CD4-positive, alpha-beta memory T cell (primary cell): ENCODE measurements at regions not wholly inside any gene's neighbourhood (a gene's known extent, or its start where the extent isn't known, plus 50 kb on each side); places are given as distances from the start of the nearest gene placed in this dataset.

Experiments used
- CTCF ChIA-PET: fragments of 350-600 bp; sonication (Branson Sonifier 250); formaldehyde crosslinking; loops from one replicate; lab custom pipeline; 2021; ENCODE audit warnings: inconsistent platforms; ENCODE audit not compliant: partially characterized antibody; lab: Charles Lee
- POLR2A ChIA-PET: fragments of 350-600 bp; sonication (Branson Sonifier 250); formaldehyde crosslinking; loops from one replicate; lab custom pipeline; 2021; ENCODE audit not compliant: partially characterized antibody; lab: Charles Lee
- DNase-seq, 5 donors: peaks; one replicate each; pipeline versions ENCODE4 v3.0.0 to v3.0.0-alpha.2; 2020 to 2022; ENCODE audit warnings: mixed read lengths in 1 of 5
- H3K27ac ChIP-seq: one replicate; pipeline ENCODE4 v1.7.0; 2013; ENCODE audit warnings: low read depth, low read length
- H3K27me3 ChIP-seq: 2 replicates; pipeline ENCODE4 v1.7.0; 2013; ENCODE audit warnings: mild to moderate bottlenecking, low read length, moderate library complexity; ENCODE audit not compliant: insufficient read depth
- H3K36me3 ChIP-seq: 2 replicates; pipeline ENCODE4 v1.7.0; 2013; ENCODE audit warnings: mild to moderate bottlenecking, low read length, moderate library complexity; ENCODE audit not compliant: insufficient read depth
- H3K4me1 ChIP-seq: 2 replicates; pipeline ENCODE4 v1.7.0; 2013; ENCODE audit warnings: mild to moderate bottlenecking, low read length, moderate library complexity; ENCODE audit not compliant: insufficient read depth
- H3K4me3 ChIP-seq, 2 donors: one replicate each; pipeline ENCODE4 v1.7.0; 2013; ENCODE audit warnings: low read length in 2 of 2, mild to moderate bottlenecking in 1 of 2
- H3K9me3 ChIP-seq, 2 donors: one replicate each; pipeline ENCODE4 v1.7.0; 2013; ENCODE audit warnings: low read length in 2 of 2, control low read depth in 1 of 2; ENCODE audit not compliant: control insufficient read depth in 1 of 2
- H3K27ac Mint-ChIP-seq, 7 donors: one replicate each; pipeline ENCODE4 v1.8.0; 2020 to 2021; ENCODE audit warnings: mixed read lengths in 7 of 7, mild to moderate bottlenecking in 6 of 7, inconsistent platforms in 3 of 7, moderate library complexity in 3 of 7
- H3K27me3 Mint-ChIP-seq, 2 donors: one replicate each; pipeline ENCODE4 v1.8.0; 2020 to 2021; ENCODE audit warnings: mixed read lengths in 2 of 2
- H3K36me3 Mint-ChIP-seq, 2 donors: one replicate each; pipeline ENCODE4 v1.8.0; 2020 to 2021; ENCODE audit warnings: mixed read lengths in 2 of 2, inconsistent platforms in 1 of 2, mild to moderate bottlenecking in 1 of 2
- H3K4me1 Mint-ChIP-seq, 4 donors: one replicate each; pipeline ENCODE4 v1.8.0; 2020 to 2021; ENCODE audit warnings: mixed read lengths in 4 of 4, mild to moderate bottlenecking in 1 of 4
- H3K4me3 Mint-ChIP-seq, 8 donors: one replicate each; pipeline ENCODE4 v1.8.0; 2020 to 2021; ENCODE audit warnings: mixed read lengths in 8 of 8, mild to moderate bottlenecking in 7 of 8, moderate library complexity in 6 of 8, inconsistent platforms in 3 of 8
- H3K9me3 Mint-ChIP-seq, 8 donors: one replicate each; pipeline ENCODE4 v1.8.0; 2020 to 2021; ENCODE audit warnings: mixed read lengths in 8 of 8, mild to moderate bottlenecking in 5 of 8, inconsistent platforms in 3 of 8, moderate library complexity in 1 of 8
- intact Hi-C: fragments of 100-400 bp; cut with micrococcal nuclease; formaldehyde crosslinking; loops from one replicate; pipeline ENCODE4 v1.15.1; 2023

DNA sequence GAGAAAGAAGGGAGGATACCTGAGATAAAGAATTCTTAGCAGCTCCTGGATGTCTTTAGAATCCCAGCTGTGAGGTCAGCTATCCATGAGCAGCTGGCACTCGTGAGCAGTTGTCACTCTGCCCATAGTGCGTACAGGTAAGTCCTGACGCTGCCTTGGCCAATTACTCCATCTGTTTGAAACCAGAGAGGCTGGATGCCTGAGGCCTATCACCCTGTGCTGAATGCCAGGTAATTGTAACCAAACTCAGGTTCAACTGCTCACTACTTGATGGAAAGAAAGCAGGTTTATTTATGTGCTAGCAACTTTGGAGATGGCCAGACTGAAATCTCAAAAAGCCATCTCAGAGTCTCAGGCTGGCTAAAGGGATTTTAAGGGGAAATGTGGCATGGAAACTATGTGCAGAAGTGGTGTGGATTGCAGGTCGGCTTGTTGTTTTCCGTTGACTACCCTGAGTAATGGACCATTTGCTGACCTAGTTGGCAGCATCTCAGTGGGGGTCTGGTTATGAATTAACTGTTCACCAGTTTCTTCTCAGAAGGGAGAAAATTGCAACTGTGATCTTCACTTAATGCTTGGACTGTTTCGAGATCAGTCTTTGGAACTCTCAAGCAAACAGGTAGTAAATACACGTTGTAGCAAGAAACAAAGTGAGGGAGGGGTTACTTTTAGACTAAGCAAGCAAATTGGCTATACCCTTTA is 1614.0 kb upstream of the PCDH10 start:
- ChIA-PET POLR2A (no interaction called here), CTCF (no interaction called here)
- intact Hi-C loops, result no loop called here
- Mint-ChIP-seq H3K9me3 (peaks cover 0 to 14% (median 5%) of the 10 kb centered on the region in 8 donors), H3K36me3 (no peaks in the 10 kb centered on the region), H3K27ac (no peak overlapping the region), H3K27me3 (no peaks in the 10 kb centered on the region), H3K4me1 (no peaks in the 10 kb centered on the region), H3K4me3 (no peak overlapping the region)
- no peaks in the 10 kb centered on the region for H3K36me3 ChIP-seq
- H3K27me3 ChIP-seq, result no peaks in the 10 kb centered on the region
- H3K4me1 ChIP-seq, result no peaks in the 10 kb centered on the region
- peaks cover 0 to 4% of the 10 kb centered on the region in 2 donors for H3K9me3 ChIP-seq
- no peak overlapping the region for H3K27ac ChIP-seq
- no peak for DNase-seq
- no peak overlapping the region for H3K4me3 ChIP-seq

- Mint-ChIP-seq H3K36me3 (no peaks in the 10 kb centered on the region), H3K9me3 (peaks cover 0 to 9% (median 2%) of the 10 kb centered on the region in 8 donors), H3K4me3 (no peak overlapping the region), H3K4me1 (no peaks in the 10 kb centered on the region), H3K27me3 (no peaks in the 10 kb centered on the region), H3K27ac (no peak overlapping the region)
- CTCF ChIA-PET, result no interaction called here
- H3K9me3 ChIP-seq, result no peaks in the 10 kb centered on the region
- no peak overlapping the region for H3K27ac ChIP-seq
- H3K36me3 ChIP-seq, result no peaks in the 10 kb centered on the region
- no peaks in the 10 kb centered on the region for H3K4me1 ChIP-seq
- intact Hi-C loops, result no loop called here
- POLR2A ChIA-PET, result no interaction called here
- no peaks in the 10 kb centered on the region for H3K27me3 ChIP-seq
- no peak for DNase-seq
- no peak overlapping the region for H3K4me3 ChIP-seq
Observed at GRCh38 chr4:131540256-131540655, 1608.8 kb upstream of the PCDH10 start.

DNA sequence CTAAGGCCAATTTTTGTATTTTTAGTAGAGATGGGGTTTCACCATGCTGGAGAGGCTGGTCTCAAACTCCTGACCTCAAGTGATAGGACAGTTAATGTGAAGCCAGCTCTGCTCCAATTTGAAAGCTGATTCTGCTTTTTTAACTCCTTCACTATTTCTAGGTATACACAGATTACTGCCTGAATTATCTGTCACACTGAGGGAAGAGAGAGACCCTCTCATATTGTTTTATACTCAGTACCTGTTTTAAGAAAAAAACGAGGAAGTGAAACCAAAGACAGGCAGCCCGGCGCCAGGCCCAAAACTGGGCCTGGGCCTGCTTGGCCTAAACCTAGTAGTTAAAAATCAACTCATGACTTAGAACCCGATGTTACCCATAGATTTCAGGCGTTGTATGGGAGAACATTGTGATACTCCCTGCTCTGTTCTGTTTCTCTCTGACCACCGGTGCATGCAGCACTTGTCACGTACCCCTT is 1601.5 kb upstream of the PCDH10 start:
- Histone ChIP-seq H3K27ac (no peak overlapping the region), H3K4me1 (no peaks in the 10 kb centered on the region), H3K36me3 (no peaks in the 10 kb centered on the region), H3K4me3 (no peak overlapping the region), H3K9me3 (no peaks in the 10 kb centered on the region), H3K27me3 (no peaks in the 10 kb centered on the region)
- Mint-ChIP-seq H3K4me1 (no peaks in the 10 kb centered on the region), H3K36me3 (no peaks in the 10 kb centered on the region), H3K9me3 (peaks cover 0 to 20% (median 3%) of the 10 kb centered on the region in 8 donors), H3K27me3 (no peaks in the 10 kb centered on the region), H3K27ac (no peak overlapping the region), H3K4me3 (no peak overlapping the region)
- CTCF ChIA-PET, result no interaction called here
- POLR2A ChIA-PET, result no interaction called here
- intact Hi-C loops, result no loop called here
- DNase-seq, result no peak

GRCh38 chr4:131551306-131551705 is 1597.8 kb upstream of the PCDH10 start:
- Mint-ChIP-seq H3K27me3 (no peaks in the 10 kb centered on the region), H3K36me3 (no peaks in the 10 kb centered on the region)
- CTCF ChIA-PET, result no interaction called here

GRCh38 chr4:131566026-131566425 is 1583.1 kb upstream of the PCDH10 start:
- no peaks in the 10 kb centered on the region for H3K4me1 ChIP-seq

More at GRCh38 chr4:131551306-131551705, 1597.8 kb upstream of the PCDH10 start:
- no peak for DNase-seq
- Mint-ChIP-seq H3K27ac (no peak overlapping the region), H3K4me1 (no peaks in the 10 kb centered on the region), H3K4me3 (no peak overlapping the region), H3K9me3 (peaks cover 0 to 20% (median 3%) of the 10 kb centered on the region in 8 donors)
- POLR2A ChIA-PET, result no interaction called here
- no peaks in the 10 kb centered on the region for H3K36me3 ChIP-seq
- no peaks in the 10 kb centered on the region for H3K4me1 ChIP-seq
- no peaks in the 10 kb centered on the region for H3K9me3 ChIP-seq
- H3K27me3 ChIP-seq, result no peaks in the 10 kb centered on the region
- intact Hi-C loops, result no loop called here
- no peak overlapping the region for H3K27ac ChIP-seq
- no peak overlapping the region for H3K4me3 ChIP-seq

DNA sequence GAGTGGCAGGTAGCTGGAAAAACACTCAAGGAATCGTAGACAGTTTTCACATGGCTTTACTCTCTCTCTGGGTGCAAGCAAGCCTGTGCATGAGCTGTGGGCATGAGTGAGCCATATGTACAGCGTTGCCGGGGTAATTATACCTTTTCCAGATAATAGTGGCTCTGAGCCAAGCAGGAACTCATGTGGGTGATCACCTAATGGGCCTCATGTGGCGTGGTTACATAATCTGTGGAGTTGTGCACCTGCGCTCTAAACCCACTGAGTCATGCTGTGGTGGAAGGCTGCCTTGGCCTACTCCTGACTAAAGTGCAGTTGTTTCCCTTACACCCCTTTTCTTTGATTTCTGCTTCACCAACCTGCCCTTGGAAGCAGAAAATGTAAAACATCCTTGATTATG is 1564.5 kb upstream of the PCDH10 start:
- H3K27ac Mint-ChIP-seq, result no peak overlapping the region
- ChIA-PET POLR2A (no interaction called here), CTCF (no interaction called here)
- no peaks in the 10 kb centered on the region for H3K27me3 ChIP-seq
- H3K27ac ChIP-seq, result no peak overlapping the region
- DNase-seq, result no peak
- H3K9me3 ChIP-seq, result no peaks in the 10 kb centered on the region
- H3K36me3 Mint-ChIP-seq, result no peaks in the 10 kb centered on the region
- no peak overlapping the region for H3K4me3 Mint-ChIP-seq
- intact Hi-C loops, result no loop called here
- no peaks in the 10 kb centered on the region for H3K4me1 ChIP-seq
- H3K36me3 ChIP-seq, result no peaks in the 10 kb centered on the region
- peaks cover 0 to 15% (median 4%) of the 10 kb centered on the region in 8 donors for H3K9me3 Mint-ChIP-seq
- H3K4me3 ChIP-seq, result no peak overlapping the region
- H3K4me1 Mint-ChIP-seq, result no peaks in the 10 kb centered on the region
- H3K27me3 Mint-ChIP-seq, result no peaks in the 10 kb centered on the region

More at GRCh38 chr4:131566026-131566425, 1583.1 kb upstream of the PCDH10 start:
- H3K36me3 ChIP-seq, result no peaks in the 10 kb centered on the region
- DNase-seq, result no peak
- no peaks in the 10 kb centered on the region for H3K9me3 ChIP-seq
- peaks cover 0 to 18% (median 12%) of the 10 kb centered on the region in 8 donors for H3K9me3 Mint-ChIP-seq
- H3K27me3 Mint-ChIP-seq, result no peaks in the 10 kb centered on the region
- no peak overlapping the region for H3K27ac ChIP-seq
- H3K36me3 Mint-ChIP-seq, result no peaks in the 10 kb centered on the region
- ChIA-PET CTCF (no interaction called here), POLR2A (no interaction called here)
- no peak overlapping the region for H3K4me3 Mint-ChIP-seq
- no peak overlapping the region for H3K4me3 ChIP-seq
- no peaks in the 10 kb centered on the region for H3K4me1 Mint-ChIP-seq
- H3K27ac Mint-ChIP-seq, result no peak overlapping the region
- no peaks in the 10 kb centered on the region for H3K27me3 ChIP-seq
- intact Hi-C loops, result no loop called here

GRCh38 chr4:131595140-131595539 is 1554.0 kb upstream of the PCDH10 start:
- Histone ChIP-seq H3K27ac (no peak overlapping the region), H3K27me3 (no peaks in the 10 kb centered on the region), H3K4me3 (no peak overlapping the region), H3K9me3 (no peaks in the 10 kb centered on the region), H3K36me3 (no peaks in the 10 kb centered on the region), H3K4me1 (no peaks in the 10 kb centered on the region)
- no peaks in the 10 kb centered on the region for H3K36me3 Mint-ChIP-seq
- CTCF ChIA-PET, result no interaction called here
- POLR2A ChIA-PET, result no interaction called here
- intact Hi-C loops, result no loop called here
- DNase-seq, result no peak
- H3K4me3 Mint-ChIP-seq, result no peak overlapping the region
- H3K9me3 Mint-ChIP-seq, result peaks cover 0 to 13% (median 3%) of the 10 kb centered on the region in 8 donors
- no peaks in the 10 kb centered on the region for H3K4me1 Mint-ChIP-seq
- H3K27me3 Mint-ChIP-seq, result no peaks in the 10 kb centered on the region
- no peak overlapping the region for H3K27ac Mint-ChIP-seq
